Skeletal muscle tissue (tissue), 3 donors: ENCODE measurements at regions not wholly inside any gene's neighbourhood (a gene's known extent, or its start where the extent isn't known, plus 50 kb on each side); places are given as distances from the start of the nearest gene placed in this dataset.

Source experiments
- H3K27ac ChIP-seq: one replicate; pipeline ENCODE4 v1.7.0; 2013; ENCODE audit warnings: mild to moderate bottlenecking, low read depth, low read length, inconsistent platforms
- H3K27me3 ChIP-seq, 3 donors: one replicate each; pipeline ENCODE4 v1.7.0; 2013; ENCODE audit warnings: low read length in 3 of 3; ENCODE audit not compliant: control insufficient read depth in 3 of 3, insufficient read depth in 3 of 3
- H3K36me3 ChIP-seq, 3 donors: one replicate each; pipeline ENCODE4 v1.7.0; 2013; ENCODE audit warnings: low read length in 3 of 3; ENCODE audit not compliant: control insufficient read depth in 3 of 3, insufficient read depth in 3 of 3
- H3K4me1 ChIP-seq, 3 donors: one replicate each; pipeline ENCODE4 v1.7.0; 2013; ENCODE audit warnings: low read length in 3 of 3, mild to moderate bottlenecking in 3 of 3; ENCODE audit not compliant: control insufficient read depth in 3 of 3, insufficient read depth in 3 of 3
- H3K4me3 ChIP-seq, 3 donors: one replicate each; pipeline ENCODE4 v1.7.0; 2013; ENCODE audit warnings: low read length in 3 of 3
- H3K9ac ChIP-seq, 3 donors: one replicate each; pipeline ENCODE4 v1.7.0; 2013; ENCODE audit warnings: low read length in 3 of 3, mild to moderate bottlenecking in 3 of 3, moderate library complexity in 2 of 3, low read depth in 1 of 3
- H3K9me3 ChIP-seq, 3 donors: one replicate each; pipeline ENCODE4 v1.7.0; 2013; ENCODE audit warnings: low read length in 3 of 3; ENCODE audit not compliant: control insufficient read depth in 3 of 3
- donor health status: Osteomylitis.

DNA sequence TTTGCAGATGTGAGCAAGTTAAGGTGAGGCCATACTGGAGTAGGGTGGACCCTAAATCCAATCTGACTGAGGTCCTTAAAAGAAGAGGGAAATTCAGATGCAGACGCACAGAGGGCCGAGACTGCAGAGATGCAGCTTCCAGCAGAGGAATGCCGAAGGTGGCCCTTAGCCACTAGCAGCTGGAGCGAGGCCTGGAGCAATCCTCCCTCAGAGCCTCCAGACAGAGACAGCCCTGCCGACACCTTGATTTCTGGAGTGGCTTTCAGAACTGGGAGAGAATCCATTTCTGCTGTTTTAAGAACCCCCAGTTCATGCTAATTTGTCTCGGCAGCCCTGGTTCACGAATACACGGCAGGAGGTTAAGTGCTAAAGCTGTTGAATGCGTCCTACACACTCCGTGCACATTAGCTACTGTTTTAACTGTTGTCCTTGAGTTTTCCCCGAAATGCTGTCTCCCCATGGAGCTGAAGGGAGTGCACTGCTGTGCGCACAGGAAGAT, 135.5 kb downstream of the IRF8 start:
- H3K9ac ChIP-seq = no peak overlapping the region
- no peak overlapping the region for H3K4me3 ChIP-seq
- H3K27ac ChIP-seq = no peak overlapping the region
- H3K36me3 ChIP-seq = no peaks in the 10 kb centered on the region
- peaks cover 11 to 42% (median 41%) of the 10 kb centered on the region in 3 donors for H3K27me3 ChIP-seq
- peaks cover 0 to 7% (median 6%) of the 10 kb centered on the region in 3 donors for H3K4me1 ChIP-seq
- H3K9me3 ChIP-seq = no peaks in the 10 kb centered on the region

DNA sequence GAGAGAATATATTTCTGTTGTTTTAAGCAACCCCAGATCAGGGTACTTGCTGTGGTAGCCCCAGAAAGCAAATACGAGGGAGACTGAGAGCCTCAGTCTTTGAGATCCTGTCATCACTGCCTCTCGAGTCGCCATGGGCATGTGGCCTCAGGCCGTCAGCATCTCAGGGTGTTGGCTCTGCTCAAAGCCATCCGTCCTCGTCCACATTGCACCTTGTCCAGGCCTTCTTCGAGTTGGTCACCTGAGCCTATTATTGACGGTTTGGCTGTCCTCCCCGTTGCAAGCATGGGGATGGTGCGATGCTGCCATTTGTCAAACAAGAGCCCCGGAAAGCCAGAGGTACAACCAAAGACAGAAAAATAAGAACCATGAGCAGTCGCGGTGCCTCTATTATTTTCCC, 136.9 kb downstream of the IRF8 start:
- Histone ChIP-seq H3K27ac (no peak overlapping the region), H3K4me1 (peaks cover 0 to 6% (median 6%) of the 10 kb centered on the region in 3 donors), H3K36me3 (no peaks in the 10 kb centered on the region), H3K9me3 (no peaks in the 10 kb centered on the region), H3K9ac (no peak overlapping the region), H3K27me3 (peaks cover 14 to 50% (median 44%) of the 10 kb centered on the region in 3 donors), H3K4me3 (no peak overlapping the region)

DNA sequence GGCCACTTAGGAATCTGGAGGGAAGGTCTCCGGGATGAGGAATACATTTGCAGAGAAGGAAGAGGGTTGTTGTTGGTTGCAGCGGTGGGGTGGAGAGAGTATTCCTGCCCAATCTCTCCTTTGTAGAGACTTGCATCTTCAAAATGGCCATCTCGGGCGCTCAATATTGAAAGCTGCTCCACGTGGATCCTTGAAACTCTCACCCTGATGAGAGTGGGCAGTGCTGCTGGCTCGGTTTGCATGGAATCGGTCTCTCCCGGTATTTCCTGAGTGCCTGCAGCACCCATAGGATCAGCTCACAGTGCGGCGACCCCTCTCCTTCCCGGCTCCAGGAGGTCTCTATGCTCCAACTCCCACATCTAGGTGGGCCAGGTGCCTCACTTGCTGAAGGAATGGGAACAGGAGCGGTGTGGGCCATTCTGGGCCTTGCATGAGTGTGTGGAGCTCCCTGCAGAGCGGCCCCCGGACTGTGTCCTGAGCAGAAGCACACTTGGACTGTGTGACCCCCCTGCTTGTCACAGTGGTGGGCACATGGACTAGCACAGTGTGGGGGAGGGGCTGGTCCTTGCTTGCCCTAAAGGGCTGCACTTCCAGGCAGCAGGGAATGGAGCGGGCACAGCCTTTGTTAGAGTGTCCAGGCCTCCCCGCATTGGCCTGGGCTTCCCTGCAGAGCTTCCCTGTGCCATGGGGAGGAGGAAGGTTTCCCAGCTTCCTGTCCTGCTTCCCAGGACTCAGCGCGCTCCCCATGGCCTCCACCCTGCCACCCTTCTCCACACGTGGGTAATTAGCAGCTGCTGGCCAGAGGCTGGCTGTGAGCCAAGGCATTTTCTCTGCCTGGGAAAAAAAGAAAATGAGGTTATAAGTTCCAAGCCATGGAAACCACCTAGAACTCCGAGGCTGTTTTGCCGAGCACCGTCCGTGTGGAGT, 139.3 kb downstream of the IRF8 start:
- no peak overlapping the region for H3K4me3 ChIP-seq
- H3K36me3 ChIP-seq = no peaks in the 10 kb centered on the region
- peaks cover 19 to 61% (median 48%) of the 10 kb centered on the region in 3 donors for H3K27me3 ChIP-seq
- H3K4me1 ChIP-seq = peaks cover 0 to 2% (median 2%) of the 10 kb centered on the region in 3 donors
- no peak overlapping the region for H3K9ac ChIP-seq
- H3K9me3 ChIP-seq = no peaks in the 10 kb centered on the region
- no peak overlapping the region for H3K27ac ChIP-seq

DNA sequence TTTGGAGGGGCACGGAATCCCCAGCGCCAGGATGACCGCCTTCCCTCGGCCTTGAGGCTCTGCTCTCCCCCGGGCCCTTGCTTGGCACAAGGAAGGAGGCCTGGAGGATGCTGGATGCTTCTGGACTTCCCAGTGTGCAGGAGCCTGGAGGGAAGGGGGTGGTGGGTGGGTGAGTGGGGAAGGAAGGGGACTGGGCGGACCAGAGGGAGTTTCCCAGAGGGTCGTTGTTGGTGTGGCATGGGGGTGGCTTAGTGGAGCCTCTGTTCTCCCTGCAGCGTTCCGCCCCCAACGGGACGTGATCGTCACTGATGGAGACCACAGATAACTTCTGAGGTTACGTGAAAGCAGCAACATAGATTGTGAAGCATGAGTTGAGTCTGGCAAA, 140.0 kb downstream of the IRF8 start:
- Histone ChIP-seq H3K27ac (no peak overlapping the region), H3K9ac (no peak overlapping the region), H3K27me3 (peaks cover 21 to 64% (median 52%) of the 10 kb centered on the region in 3 donors), H3K4me1 (no peaks in the 10 kb centered on the region), H3K36me3 (no peaks in the 10 kb centered on the region), H3K9me3 (no peaks in the 10 kb centered on the region), H3K4me3 (no peak overlapping the region)

DNA sequence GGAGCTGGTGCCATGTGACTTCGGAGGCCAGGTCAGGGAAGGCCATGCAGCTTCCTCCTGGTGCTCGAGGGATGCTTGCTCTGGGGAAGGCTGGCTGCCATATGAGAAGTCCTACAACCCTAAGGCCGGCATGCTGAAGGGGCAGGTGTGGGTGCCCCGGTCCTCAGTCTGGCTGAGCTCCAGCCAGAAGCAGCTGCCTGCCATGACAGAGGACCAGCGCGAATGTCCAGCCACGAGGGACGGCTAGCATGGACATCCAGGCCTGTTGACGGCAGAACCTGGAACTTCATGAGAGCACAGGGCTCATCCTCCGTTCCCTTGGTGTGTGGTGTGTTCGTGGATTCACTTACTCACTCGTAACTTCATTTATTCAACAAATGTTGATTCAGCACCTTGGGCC, 140.6 kb downstream of the IRF8 start:
- H3K4me3 ChIP-seq = no peak overlapping the region
- H3K27ac ChIP-seq = no peak overlapping the region
- no peaks in the 10 kb centered on the region for H3K36me3 ChIP-seq
- H3K9ac ChIP-seq = no peak overlapping the region
- H3K4me1 ChIP-seq = no peaks in the 10 kb centered on the region
- no peaks in the 10 kb centered on the region for H3K9me3 ChIP-seq
- H3K27me3 ChIP-seq = peaks cover 27 to 70% (median 55%) of the 10 kb centered on the region in 3 donors

DNA sequence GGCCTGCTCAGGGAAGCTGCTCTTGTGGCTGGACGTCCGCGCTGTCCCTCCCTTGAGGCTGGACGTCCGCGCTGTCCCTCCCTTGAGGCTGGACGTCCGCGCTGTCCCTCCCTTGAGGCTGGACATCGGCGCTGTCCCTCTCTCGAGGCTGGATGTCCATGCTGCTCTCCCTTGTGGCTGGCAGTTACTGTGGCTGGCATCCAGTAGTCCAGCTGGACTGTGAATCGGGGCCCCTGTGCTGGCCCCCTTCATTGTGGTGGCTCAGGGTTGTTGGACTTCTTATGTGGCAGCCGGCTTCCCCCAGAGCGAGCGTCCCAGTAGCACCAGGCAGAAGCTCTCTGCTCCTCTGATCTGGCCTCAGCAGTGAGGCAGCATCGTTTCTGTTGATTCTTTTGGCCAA, 141.5 kb downstream of the IRF8 start:
- Histone ChIP-seq H3K27me3 (peaks cover 29 to 71% (median 59%) of the 10 kb centered on the region in 3 donors), H3K4me1 (no peaks in the 10 kb centered on the region), H3K4me3 (no peak overlapping the region), H3K27ac (no peak overlapping the region), H3K9ac (no peak overlapping the region), H3K9me3 (no peaks in the 10 kb centered on the region), H3K36me3 (no peaks in the 10 kb centered on the region)

DNA sequence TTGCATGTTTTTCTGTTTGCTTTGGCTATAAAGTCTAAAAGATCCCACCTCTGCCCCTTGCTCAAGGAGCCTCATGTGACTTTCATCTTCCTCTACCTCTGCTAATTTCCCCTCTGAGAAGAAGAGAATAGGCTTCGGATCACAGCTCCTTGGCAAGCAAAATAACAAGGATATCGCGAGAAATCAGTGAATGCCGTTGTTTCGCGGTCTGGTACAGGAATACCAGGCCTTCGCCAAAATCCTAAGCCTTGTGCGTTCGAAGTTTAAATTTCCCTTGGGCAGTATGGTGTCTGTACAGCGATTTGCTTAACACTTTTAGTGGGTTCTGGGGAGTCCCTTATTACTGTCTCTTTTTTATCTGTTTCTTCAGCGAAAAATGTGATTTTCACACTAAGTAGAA, 142.3 kb downstream of the IRF8 start:
- H3K36me3 ChIP-seq = no peaks in the 10 kb centered on the region
- peaks cover 29 to 73% (median 61%) of the 10 kb centered on the region in 3 donors for H3K27me3 ChIP-seq
- no peak overlapping the region for H3K9ac ChIP-seq
- no peak overlapping the region for H3K27ac ChIP-seq
- no peak overlapping the region for H3K4me3 ChIP-seq
- H3K4me1 ChIP-seq = no peaks in the 10 kb centered on the region
- no peaks in the 10 kb centered on the region for H3K9me3 ChIP-seq

DNA sequence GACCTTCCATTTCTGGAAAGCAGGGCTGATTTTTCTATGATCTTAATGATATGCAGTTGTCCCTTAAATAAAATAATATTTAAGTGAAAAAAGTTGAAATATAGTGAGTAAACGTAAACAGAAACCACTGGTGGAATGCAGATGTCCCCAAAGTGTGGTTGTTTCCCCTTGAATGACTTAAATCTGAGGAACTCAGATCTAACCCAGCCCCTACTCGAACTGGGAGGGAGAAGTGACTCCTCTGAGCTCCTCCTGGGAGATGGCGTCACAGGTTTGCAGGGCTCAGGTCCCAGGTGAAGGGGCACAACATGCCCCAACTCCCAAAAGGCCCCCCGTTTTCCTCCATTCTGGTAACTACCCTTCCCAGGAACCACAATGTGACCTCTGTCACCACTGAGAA, 142.8 kb downstream of the IRF8 start:
- H3K36me3 ChIP-seq = no peaks in the 10 kb centered on the region
- H3K9me3 ChIP-seq = no peaks in the 10 kb centered on the region
- H3K4me1 ChIP-seq = no peaks in the 10 kb centered on the region
- H3K27me3 ChIP-seq = peaks cover 30 to 78% (median 66%) of the 10 kb centered on the region in 3 donors
- H3K27ac ChIP-seq = no peak overlapping the region
- H3K4me3 ChIP-seq = no peak overlapping the region
- no peak overlapping the region for H3K9ac ChIP-seq

DNA sequence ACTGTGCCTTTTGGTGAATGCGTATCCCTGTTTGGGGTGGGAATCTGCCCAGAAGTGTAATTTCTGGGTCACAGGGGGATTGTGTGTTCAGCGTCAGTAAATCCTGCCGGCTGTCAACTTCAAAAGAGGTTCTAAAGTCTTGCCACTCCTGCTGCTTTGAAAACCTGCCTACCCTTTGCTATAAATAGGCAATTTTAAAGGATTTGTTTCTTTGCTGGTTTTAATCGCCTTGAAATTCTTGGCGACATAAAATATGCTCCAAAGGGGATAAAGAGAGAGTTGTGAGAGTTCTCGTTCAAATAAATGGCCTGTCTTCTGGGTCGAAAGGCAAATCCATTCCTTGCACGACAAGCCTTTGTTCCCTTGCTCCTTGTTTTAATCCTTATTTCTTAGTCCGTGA, 143.4 kb downstream of the IRF8 start:
- Histone ChIP-seq H3K4me1 (no peaks in the 10 kb centered on the region), H3K27me3 (peaks cover 35 to 81% (median 70%) of the 10 kb centered on the region in 3 donors)

DNA sequence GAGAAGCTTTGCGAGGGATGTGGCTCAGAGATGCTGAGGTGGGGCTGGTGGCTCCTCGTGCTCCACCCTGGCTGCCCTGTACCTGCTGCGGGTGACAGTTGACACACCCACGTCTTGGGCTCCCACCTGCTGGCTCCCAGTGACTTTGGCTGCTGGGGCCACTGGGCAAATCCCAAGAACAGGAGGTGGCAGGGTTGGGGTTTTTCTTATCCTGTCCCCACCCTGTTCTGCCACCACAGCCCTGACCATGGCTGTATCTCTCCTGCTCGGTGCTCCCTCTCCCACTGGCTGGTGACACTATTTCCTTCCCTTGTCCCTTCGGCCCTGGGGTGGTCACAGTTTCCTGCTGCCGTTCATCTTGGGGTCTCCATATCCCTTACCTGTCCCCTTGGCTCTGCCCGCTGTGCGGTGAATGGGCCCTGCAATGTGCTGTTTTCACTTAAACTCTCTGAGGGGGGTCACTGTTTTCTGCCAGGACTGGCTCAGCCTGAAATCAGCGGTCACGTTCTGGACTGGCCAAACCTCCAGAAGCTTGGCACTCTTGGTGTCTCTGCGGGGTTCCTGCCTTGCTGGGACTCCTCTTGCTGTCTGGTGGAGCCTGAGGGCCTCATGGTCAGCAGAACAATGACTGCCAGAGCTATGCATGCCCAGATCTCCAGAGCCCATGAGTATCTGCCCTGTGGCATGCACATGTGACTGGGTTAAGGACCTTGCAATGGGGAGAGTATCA, 144.2 kb downstream of the IRF8 start:
- Histone ChIP-seq H3K9me3 (no peaks in the 10 kb centered on the region), H3K27ac (no peak overlapping the region), H3K4me1 (no peaks in the 10 kb centered on the region), H3K9ac (no peak overlapping the region), H3K4me3 (no peak overlapping the region), H3K36me3 (no peaks in the 10 kb centered on the region), H3K27me3 (peaks cover 43 to 80% (median 70%) of the 10 kb centered on the region in 3 donors)

More for the DNA sequence above, 143.4 kb downstream of the IRF8 start:
- Histone ChIP-seq H3K36me3 (no peaks in the 10 kb centered on the region), H3K4me3 (no peak overlapping the region), H3K27ac (no peak overlapping the region), H3K9me3 (no peaks in the 10 kb centered on the region), H3K9ac (no peak overlapping the region)
